T-helper 1 cell (primary cell): ENCODE measurements at regions not wholly inside any gene's neighbourhood (a gene's known extent, or its start where the extent isn't known, plus 50 kb on each side); places are given as distances from the start of the nearest gene placed in this dataset.

ENCODE experiments used
- DNase-seq, 5 donors: peaks; one replicate each; pipeline ENCODE4 v3.0.0-alpha.2; 2012 to 2020

- DNase-seq, result peak in 1 of 5 donors; percentile 3
These were observed 1482.5 kb upstream of the TMEM132C start for GRCh38 chr12:126784328-126784921.

DNA sequence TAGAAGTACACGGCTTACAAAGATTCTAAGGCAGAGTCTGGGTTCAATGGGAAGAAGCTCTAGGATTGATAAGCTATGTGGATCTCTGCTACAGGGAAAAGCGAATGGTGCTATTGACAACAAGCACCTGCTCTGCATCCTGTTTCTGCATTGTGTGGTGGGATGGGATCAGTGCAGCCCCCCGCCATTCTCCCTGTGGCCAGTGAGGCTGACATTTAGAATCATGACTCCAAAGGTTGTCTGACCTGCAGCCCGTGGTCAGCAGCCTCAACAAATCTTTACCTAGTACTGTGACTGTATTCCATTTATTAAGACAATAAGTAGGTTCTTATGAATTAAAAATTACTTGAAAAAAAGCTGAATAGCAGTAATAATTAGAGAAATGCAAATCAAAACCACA, 1477.0 kb upstream of the TMEM132C start:
- no peak for DNase-seq

DNA sequence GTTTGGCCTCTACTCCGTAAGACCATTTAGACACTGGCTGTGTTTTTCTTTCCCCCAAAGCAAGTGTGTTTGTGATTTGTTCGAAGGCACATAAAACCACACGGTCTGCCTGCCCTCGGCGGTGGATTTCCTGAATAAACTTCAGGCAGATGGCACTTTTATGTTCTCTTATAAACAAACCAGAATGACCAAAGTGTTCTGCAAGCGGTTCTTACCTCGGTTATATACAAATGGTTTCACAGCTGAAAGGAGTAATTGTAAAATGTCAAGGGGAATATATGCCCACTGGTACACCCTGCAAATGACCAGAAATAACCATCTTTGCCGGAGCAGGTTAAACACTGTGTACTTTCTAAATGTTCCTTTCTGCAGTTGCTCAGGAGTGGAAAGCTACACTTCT, 1475.8 kb upstream of the TMEM132C start:
- no peak for DNase-seq

- DNase-seq, result no peak
These were observed 1474.6 kb upstream of the TMEM132C start for GRCh38 chr12:126792411-126792810.

DNA sequence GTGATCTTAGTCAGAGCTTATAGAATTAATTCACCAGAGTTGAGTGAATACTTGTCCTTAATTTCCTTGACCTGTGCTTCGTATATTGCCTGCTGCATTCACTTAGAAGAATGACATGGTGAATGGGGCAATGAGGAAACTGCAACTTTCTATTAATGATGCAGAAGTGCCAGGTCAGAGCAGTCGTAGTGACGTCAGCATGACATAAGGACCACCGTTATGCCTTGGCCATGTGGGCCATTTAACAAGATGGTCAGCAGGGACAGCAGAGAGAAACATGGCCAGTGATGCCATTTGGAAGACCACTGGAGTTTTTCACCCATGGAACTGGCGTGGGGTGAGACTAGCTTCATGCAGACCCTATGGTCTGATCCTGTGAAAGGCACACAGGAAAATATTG, 1469.4 kb upstream of the TMEM132C start:
- no peak for DNase-seq

GRCh38 chr12:126798449-126798848, 1468.5 kb upstream of the TMEM132C start:
- no peak for DNase-seq

DNA sequence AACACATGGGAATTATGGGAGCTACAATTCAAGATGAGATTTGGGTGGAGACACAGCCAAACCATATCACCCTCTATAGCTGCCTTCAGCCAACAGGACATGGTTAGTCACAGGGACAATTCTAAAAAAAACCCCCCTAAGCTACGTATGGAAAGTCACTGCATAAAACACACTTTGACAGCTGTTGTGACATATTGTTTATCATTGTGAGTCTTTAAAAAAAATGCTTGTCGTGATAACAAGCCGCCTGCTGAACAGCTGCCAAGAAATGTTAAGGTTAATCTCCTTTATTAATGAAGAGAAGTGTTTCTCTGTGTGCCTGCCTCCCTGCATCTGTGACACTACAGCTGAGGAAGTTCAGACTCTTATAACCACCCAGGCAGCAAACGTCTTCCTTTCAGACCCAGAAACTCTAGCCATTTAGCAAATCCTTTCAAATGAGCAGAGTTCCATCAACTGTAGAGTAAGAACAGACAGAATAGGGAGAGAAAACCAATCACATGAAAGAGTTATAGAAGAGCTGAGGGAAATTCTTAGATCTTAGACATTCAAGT, 1459.6 kb upstream of the TMEM132C start:
- DNase-seq, result no peak

DNA sequence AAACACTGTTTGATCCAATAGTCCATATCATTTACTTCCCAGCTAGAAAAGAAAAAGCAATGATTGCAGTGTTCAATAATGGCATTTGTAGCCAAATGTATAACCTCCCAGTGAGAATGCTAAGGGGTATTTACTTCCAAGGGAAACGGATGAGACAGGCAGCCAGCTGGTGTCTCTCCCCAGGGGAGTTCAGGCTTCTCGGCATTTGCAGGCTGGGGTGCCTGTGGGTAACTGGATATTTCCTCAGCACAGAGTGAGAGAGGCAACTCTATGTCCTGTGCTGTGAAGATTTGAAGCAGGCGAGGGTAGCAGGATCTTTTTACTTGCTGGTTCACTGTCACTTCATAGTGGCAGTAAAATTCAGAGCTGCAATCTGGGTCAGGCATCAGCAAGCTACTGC, 1455.6 kb upstream of the TMEM132C start:
- no peak for DNase-seq

DNA sequence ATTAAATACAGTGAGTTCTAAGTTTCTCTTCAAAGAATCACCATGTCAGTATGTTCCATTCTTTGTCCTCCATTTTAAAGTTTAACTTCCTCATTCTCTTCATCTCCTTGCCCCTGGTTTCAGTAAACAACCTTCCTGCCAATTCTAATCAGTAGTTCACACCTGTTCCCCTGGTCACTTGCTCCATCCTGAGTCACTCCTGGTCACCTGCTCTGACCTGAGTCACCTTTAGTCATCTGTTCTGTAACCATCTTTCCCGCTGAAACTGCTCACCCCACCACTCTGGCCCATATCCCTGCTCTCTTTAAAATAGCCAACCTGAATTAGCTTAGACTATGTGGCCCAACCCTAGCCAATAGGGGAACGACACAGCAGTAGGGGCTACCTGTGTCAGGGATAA, 1447.4 kb upstream of the TMEM132C start:
- no peak for DNase-seq

- DNase-seq, result no peak
These were observed 1435.9 kb upstream of the TMEM132C start for GRCh38 chr12:126830778-126831680.

GRCh38 chr12:126837697-126838096, 1429.3 kb upstream of the TMEM132C start:
- no peak for DNase-seq

- no peak for DNase-seq
These were observed 1422.9 kb upstream of the TMEM132C start for GRCh38 chr12:126843915-126844669.

DNA sequence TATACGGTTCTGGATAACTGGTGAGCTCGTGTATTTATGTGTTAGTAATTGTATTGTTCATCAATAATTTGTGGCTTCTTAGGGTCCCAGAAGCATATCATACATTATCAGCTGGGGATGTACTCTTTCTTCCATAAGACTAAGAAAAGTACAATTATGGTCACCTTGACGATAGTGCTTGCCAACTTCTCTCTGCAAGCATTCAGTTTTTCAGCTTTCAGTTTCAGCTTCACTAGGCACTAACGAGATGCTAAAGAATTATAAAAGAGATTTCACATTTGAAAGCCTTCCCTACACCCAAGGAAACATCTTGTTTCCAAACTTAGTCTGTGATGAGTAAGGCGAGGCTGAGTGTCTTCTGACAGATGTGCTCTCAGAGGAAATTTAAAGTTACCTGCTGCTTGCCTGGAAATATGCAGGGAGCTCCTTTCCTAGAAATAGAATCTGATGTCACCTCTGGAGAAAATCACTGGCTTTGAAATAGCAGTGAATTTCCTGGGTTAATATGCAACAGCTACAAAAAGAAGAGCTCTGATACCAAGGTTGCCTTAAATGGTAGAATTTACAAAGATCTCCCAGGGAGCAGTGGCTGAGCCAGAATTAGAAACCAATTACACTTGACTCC, 1419.9 kb upstream of the TMEM132C start:
- no peak for DNase-seq

DNA sequence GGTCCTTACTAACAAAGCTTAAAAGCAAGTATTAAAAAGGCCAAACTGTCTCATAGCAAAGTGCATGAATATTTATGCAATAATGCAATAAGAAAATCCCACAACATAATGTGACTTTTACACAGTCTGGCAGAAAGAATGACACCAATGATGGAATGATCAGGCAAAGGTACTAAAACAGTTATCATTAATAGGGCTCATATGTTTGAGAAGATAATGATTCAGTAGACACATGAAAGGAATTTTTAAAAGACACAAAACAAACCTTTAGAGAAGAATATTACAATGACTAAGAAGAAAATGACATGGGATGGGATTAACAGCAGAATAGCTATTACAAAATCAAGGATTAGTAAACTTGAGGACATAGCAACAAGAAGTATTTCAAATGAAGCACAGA, 1411.2 kb upstream of the TMEM132C start:
- DNase-seq, result no peak

GRCh38 chr12:126856958-126857357, 1410.0 kb upstream of the TMEM132C start:
- DNase-seq, result no peak

GRCh38 chr12:126858560-126858959, 1408.4 kb upstream of the TMEM132C start:
- DNase-seq, result no peak

- DNase-seq, result no peak
These were observed 1406.8 kb upstream of the TMEM132C start for GRCh38 chr12:126860210-126860609.

GRCh38 chr12:126862500-126862899, 1404.5 kb upstream of the TMEM132C start:
- no peak for DNase-seq

GRCh38 chr12:126869644-126870043, 1397.3 kb upstream of the TMEM132C start:
- no peak for DNase-seq

- no peak for DNase-seq
These were observed 1393.3 kb upstream of the TMEM132C start for GRCh38 chr12:126873701-126874100.

DNA sequence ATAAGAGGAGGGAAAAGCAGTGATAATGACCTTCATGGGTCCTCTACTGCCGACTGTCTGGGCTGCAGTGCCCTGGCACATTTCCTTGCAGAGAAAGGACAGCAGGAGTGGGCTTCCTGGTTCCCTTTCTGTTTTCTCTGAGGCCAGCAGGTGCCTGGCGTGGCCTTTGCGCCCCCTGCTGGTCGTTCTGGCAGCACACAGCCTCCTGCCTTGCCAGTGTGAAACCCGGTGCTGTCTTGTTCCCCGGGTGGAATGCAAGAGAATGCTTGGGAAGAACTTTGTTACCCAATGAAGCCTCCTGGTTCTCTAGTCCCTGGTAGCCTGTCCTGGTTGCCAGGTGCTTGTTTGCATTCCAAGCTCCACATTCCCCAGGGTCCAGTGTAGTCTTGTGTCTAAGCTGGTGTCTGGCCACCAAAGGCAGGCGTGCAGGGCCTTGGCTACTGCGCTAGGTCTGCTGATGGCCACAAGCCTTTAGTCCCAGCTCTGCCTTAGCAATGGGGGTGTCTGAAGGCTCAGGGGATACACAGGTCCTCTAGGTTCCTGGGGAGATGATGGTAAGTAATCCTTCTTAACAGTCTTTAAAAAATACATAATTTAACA, 1392.4 kb upstream of the TMEM132C start:
- peak; percentile 40 to 56 (median 43) for DNase-seq

DNA sequence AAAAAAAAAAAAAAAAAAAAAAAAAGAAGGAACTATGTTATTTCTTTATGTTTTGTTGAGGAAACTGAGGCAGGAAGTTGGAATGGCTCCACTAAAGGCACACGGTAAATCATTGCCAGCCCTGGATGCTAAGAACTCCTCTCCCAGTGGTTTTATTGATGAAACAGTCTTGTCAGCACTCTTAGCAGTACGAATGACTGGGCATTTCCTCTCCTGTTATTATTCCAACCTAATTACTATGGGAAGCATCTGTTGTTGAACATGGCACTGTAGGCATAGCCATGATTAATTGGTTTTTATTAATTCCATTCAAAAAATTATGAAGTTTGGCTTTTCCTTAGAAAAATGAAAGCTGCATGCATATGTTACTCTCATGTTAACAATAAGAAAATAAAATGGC, 1387.1 kb upstream of the TMEM132C start:
- no peak for DNase-seq
